Thoracic aorta (tissue), 2 donors: ENCODE measurements at regions not wholly inside any gene's neighbourhood (a gene's known extent, or its start where the extent isn't known, plus 50 kb on each side); places are given as distances from the start of the nearest gene placed in this dataset.

Experiments
- ATAC-seq: fragments of 150-250 bp; one replicate; pipeline ENCODE4 v1.8.0; 2017; ENCODE audit warnings: low read depth; ENCODE audit not compliant: insufficient number of reproducible peaks, low FRiP score
- DNase-seq: peaks from one replicate; pipeline ENCODE4 v3.0.0-alpha.2; 2020; ENCODE audit warnings: low spot score
- H3K27ac ChIP-seq, 2 donors: fragments of 200-600 bp; sonication (generic); 1 replicate in 1 of 2; 2 replicates in 1 of 2; pipeline ENCODE4 v1.5.1; 2016; ENCODE audit warnings: mild to moderate bottlenecking in 2 of 2, moderate library complexity in 2 of 2
- H3K27me3 ChIP-seq: fragments of 200-600 bp; sonication (generic); replicated peaks from 2 replicates; pipeline ENCODE4 v1.6.0; 2016; ENCODE audit warnings: mild to moderate bottlenecking; ENCODE audit not compliant: insufficient read depth
- H3K36me3 ChIP-seq: fragments of 200-600 bp; sonication (generic); one replicate; pipeline ENCODE4 v1.5.1; 2016
- H3K4me1 ChIP-seq, 2 donors: fragments of 200-600 bp; sonication (generic); 1 replicate in 1 of 2; 2 replicates in 1 of 2; pipeline versions ENCODE4 v1.5.1 to v1.6.0; 2016; ENCODE audit warnings: low read depth in 2 of 2, mild to moderate bottlenecking in 1 of 2; ENCODE audit not compliant: control insufficient read depth in 1 of 2
- H3K4me3 ChIP-seq: fragments of 200-600 bp; sonication (generic); 2 replicates; pipeline ENCODE4 v1.5.1; 2016; ENCODE audit warnings: mild to moderate bottlenecking
- H3K9me3 ChIP-seq: fragments of 200-600 bp; sonication (generic); 2 replicates; pipeline ENCODE4 v1.5.1; 2016
- TF ChIP-seq, protein P1 (sequence below): fragments of 200-600 bp; sonication (generic); IDR thresholded peaks from one replicate; pipeline ENCODE4 v1.5.1; 2019; ENCODE audit warnings: antibody characterized with exemption

DNA sequence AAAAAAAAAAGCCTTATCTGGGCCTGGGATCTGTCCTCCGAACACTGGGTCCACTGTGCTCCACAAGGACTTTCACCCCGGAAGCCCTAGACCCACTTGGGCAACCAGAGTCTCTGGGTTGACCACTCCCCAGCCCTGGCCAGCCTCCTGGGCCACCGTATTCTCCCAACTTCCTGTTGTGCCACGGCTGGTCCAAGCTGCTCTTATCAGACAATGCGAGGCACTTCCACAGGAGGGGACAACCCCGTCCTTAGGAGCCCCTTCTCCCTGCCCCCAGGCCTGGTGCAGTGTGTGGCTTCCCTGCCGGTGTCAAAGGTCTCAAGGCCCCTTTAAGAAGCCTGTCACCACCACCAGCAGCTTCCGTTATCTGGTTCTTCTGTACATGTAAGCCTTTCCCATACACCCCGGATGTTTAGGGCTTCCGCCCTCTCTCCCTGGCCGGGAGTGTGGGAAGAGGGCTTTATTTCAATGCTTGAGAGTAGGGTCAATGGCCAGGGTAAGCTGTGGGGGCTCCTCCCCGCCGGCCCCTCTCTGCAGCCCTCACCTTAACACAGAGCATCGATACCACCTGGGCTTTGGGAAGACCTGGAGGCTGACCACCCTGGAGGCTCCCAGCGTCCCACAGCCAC, 313.0 kb downstream of the SEC14L1 start:
- no peak for DNase-seq
- TF ChIP-seq, protein P1, sequence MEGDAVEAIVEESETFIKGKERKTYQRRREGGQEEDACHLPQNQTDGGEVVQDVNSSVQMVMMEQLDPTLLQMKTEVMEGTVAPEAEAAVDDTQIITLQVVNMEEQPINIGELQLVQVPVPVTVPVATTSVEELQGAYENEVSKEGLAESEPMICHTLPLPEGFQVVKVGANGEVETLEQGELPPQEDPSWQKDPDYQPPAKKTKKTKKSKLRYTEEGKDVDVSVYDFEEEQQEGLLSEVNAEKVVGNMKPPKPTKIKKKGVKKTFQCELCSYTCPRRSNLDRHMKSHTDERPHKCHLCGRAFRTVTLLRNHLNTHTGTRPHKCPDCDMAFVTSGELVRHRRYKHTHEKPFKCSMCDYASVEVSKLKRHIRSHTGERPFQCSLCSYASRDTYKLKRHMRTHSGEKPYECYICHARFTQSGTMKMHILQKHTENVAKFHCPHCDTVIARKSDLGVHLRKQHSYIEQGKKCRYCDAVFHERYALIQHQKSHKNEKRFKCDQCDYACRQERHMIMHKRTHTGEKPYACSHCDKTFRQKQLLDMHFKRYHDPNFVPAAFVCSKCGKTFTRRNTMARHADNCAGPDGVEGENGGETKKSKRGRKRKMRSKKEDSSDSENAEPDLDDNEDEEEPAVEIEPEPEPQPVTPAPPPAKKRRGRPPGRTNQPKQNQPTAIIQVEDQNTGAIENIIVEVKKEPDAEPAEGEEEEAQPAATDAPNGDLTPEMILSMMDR, result no peak
- Histone ChIP-seq H3K9me3 (no peaks in the 10 kb centered on the region), H3K4me3 (peak overlapping the region; percentile 35), H3K27ac (no peak overlapping the region), H3K36me3 (no peaks in the 10 kb centered on the region), H3K4me1 (peaks cover 24 to 49% of the 10 kb centered on the region in 2 donors), H3K27me3 (no peaks in the 10 kb centered on the region)
- ATAC-seq, result no peak

DNA sequence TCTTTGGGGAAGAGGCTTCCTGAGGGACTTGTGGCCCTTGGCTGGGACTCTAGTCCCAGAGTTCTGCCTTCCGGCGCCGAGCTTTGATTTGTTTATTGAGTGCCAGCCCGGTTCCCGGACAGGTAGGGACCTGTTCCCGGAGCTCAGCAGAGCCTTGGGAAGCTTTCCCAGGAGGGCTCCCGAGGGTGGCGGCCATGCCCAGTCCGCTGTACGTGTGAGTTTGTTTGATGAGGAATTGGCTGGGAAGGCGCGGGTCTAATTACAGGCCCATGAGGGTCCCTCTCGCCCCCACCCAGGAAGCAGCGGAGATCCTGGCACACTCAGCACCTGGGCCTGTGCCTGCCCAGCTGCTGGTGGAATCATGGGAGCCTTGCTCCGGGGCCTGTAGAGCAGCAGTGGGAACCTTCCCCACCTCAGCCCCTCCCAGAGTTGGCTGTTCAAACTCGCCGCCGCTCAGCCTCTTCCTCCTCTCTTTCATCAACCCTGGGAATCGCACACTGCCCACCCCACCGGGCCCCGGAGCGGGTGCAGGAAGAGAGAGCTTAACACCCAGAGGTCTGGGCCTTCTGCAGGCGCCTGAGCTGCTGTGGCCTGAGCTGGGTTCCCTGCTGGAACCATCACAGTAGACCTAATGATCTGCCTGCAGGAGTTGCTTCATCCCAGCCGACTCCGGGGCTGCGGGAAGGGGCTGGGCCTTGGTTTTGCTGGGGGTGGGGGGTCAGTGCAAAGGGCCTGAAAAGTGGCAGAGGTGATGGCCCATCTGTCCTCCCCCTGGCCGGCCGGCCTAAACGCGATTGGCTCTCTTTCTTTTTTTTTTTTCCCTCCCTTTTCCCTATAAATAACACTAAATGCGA, 313.7 kb downstream of the SEC14L1 start:
- no peaks in the 10 kb centered on the region for H3K36me3 ChIP-seq
- TF ChIP-seq, protein P1, result no peak
- no peaks in the 10 kb centered on the region for H3K9me3 ChIP-seq
- H3K27ac ChIP-seq, result no peak overlapping the region
- H3K4me1 ChIP-seq, result peaks cover 24 to 45% of the 10 kb centered on the region in 2 donors
- ATAC-seq (no peak), DNase-seq (no peak)
- H3K4me3 ChIP-seq, result peak overlapping the region; percentile 35
- H3K27me3 ChIP-seq, result no peaks in the 10 kb centered on the region

- TF ChIP-seq, protein P1, result no peak
- no peaks in the 10 kb centered on the region for H3K36me3 ChIP-seq
- H3K4me1 ChIP-seq, result peaks cover 16 to 37% of the 10 kb centered on the region in 2 donors
- DNase-seq, result no peak
- H3K27me3 ChIP-seq, result no peaks in the 10 kb centered on the region
- ATAC-seq, result no peak
- no peak overlapping the region for H3K27ac ChIP-seq
- H3K4me3 ChIP-seq, result peak overlapping the region; percentile 35
- H3K9me3 ChIP-seq, result no peaks in the 10 kb centered on the region
Measured at GRCh38 chr17:77455111-77455890, 314.5 kb downstream of the SEC14L1 start.

DNA sequence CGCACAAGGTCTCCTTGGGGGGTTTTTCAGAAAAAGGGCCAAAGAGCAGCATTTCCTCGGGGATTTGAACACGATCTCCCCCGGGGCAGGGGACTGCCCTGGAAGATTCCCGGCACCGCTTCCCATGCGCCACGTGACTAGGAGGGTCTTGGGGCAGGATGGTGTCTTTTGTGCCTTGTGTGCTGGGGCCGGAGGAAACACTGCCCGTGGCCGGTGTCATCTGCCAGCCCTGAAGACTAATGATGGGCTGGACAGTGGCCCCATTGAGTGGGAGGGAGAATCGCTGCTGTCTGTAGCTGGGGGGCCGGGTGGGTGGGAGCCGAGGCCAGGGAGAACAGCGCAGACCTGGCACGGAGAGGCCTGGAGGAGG, 315.1 kb downstream of the SEC14L1 start:
- no peaks in the 10 kb centered on the region for H3K9me3 ChIP-seq
- H3K4me3 ChIP-seq, result no peak overlapping the region
- H3K27me3 ChIP-seq, result no peaks in the 10 kb centered on the region
- DNase-seq, result no peak
- ATAC-seq, result no peak
- TF ChIP-seq, protein P1, result no peak
- H3K27ac ChIP-seq, result no peak overlapping the region
- no peaks in the 10 kb centered on the region for H3K36me3 ChIP-seq
- H3K4me1 ChIP-seq, result peaks cover 11 to 31% of the 10 kb centered on the region in 2 donors
